ENCODE measurements at regions not wholly inside any gene's neighbourhood (a gene's known extent, or its start where the extent isn't known, plus 50 kb on each side); places are given as distances from the start of the nearest gene placed in this dataset.
"Not testable (repeated sequence)": the region's sequence is repeated elsewhere in the genome, so short reads cannot be mapped to it uniquely, and the experiment has no call there.

DNA sequence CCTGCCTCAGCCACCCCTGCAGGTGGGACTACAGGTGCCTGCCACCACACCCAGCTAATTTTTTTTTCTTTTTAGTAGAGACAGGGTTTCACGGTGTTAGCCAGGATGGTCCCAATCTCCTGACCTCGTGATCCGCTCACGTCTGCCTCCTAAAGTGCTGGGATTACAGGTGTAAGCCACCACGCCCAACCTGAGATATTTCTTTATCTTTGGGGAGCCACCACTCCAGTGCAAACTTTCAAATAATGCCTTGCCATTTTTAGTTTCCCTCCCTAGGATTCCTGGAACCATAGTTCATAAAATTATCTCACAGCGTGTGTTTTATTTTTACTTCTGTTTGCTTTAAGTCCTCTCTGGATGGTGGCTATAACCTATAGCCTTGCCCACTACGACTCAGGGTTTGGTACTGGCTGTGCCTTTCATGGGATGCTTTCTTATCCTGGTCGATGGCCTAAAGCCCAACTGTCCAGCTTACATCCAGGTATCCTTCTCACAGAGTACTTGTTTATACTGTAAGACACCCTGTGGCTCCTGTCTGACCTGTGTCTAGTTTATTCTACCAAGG is 374.7 kb upstream of the NPAP1 start:
- TF ChIP-seq, protein P1, sequence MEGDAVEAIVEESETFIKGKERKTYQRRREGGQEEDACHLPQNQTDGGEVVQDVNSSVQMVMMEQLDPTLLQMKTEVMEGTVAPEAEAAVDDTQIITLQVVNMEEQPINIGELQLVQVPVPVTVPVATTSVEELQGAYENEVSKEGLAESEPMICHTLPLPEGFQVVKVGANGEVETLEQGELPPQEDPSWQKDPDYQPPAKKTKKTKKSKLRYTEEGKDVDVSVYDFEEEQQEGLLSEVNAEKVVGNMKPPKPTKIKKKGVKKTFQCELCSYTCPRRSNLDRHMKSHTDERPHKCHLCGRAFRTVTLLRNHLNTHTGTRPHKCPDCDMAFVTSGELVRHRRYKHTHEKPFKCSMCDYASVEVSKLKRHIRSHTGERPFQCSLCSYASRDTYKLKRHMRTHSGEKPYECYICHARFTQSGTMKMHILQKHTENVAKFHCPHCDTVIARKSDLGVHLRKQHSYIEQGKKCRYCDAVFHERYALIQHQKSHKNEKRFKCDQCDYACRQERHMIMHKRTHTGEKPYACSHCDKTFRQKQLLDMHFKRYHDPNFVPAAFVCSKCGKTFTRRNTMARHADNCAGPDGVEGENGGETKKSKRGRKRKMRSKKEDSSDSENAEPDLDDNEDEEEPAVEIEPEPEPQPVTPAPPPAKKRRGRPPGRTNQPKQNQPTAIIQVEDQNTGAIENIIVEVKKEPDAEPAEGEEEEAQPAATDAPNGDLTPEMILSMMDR (conservative IDR thresholded peaks at IDR 0.05): not testable (repeated sequence)
- not testable (repeated sequence) for TF ChIP-seq ZFX (IDR thresholded peaks at IDR 0.05)
